ENCODE measurements at regions not wholly inside any gene's neighbourhood (a gene's known extent, or its start where the extent isn't known, plus 50 kb on each side); places are given as distances from the start of the nearest gene placed in this dataset.

GRCh38 chr2:13109516-13109915 lies 392.8 kb downstream of the TRIB2 start:
- DNase-seq: no peak

- no peak for DNase-seq
Observed at GRCh38 chr2:13110825-13111224, 394.1 kb downstream of the TRIB2 start.

GRCh38 chr2:13113002-13113401 lies 396.3 kb downstream of the TRIB2 start:
- no peak for DNase-seq

- DNase-seq: no peak
Observed at GRCh38 chr2:13114391-13114790, 397.7 kb downstream of the TRIB2 start.

- no peak for DNase-seq
Observed at GRCh38 chr2:13115643-13116042, 398.9 kb downstream of the TRIB2 start.

GRCh38 chr2:13121096-13121495 lies 404.4 kb downstream of the TRIB2 start:
- no peak for DNase-seq

- DNase-seq: no peak
Observed at GRCh38 chr2:13128139-13128538, 411.4 kb downstream of the TRIB2 start.

- DNase-seq: no peak
Observed at GRCh38 chr2:13135369-13135768, 418.6 kb downstream of the TRIB2 start.

GRCh38 chr2:13135856-13136255 lies 419.1 kb downstream of the TRIB2 start:
- no peak for DNase-seq

- no peak for DNase-seq
Observed at GRCh38 chr2:13137679-13138078, 420.9 kb downstream of the TRIB2 start.

- no peak for DNase-seq
Observed at GRCh38 chr2:13141315-13141714, 424.6 kb downstream of the TRIB2 start.

- DNase-seq: no peak
Observed at GRCh38 chr2:13143451-13143850, 426.7 kb downstream of the TRIB2 start.

GRCh38 chr2:13156916-13157315 lies 440.2 kb downstream of the TRIB2 start:
- no peak for DNase-seq

GRCh38 chr2:13158466-13158865 lies 441.7 kb downstream of the TRIB2 start:
- DNase-seq: no peak

GRCh38 chr2:13180729-13181128 lies 464.0 kb downstream of the TRIB2 start:
- DNase-seq: no peak

- no peak for DNase-seq
Observed at GRCh38 chr2:13193075-13193474, 476.3 kb downstream of the TRIB2 start.

GRCh38 chr2:13193900-13194299 lies 477.2 kb downstream of the TRIB2 start:
- no peak for DNase-seq

GRCh38 chr2:13195270-13195669 lies 478.5 kb downstream of the TRIB2 start:
- DNase-seq: no peak

GRCh38 chr2:13197248-13197647 lies 480.5 kb downstream of the TRIB2 start:
- no peak for DNase-seq

GRCh38 chr2:13201924-13202323 lies 485.2 kb downstream of the TRIB2 start:
- no peak for DNase-seq

- no peak for DNase-seq
Observed at GRCh38 chr2:13212115-13212514, 495.4 kb downstream of the TRIB2 start.

- no peak for DNase-seq
Observed at GRCh38 chr2:13218205-13218604, 501.5 kb downstream of the TRIB2 start.

- DNase-seq: no peak
Observed at GRCh38 chr2:13227578-13227977, 510.8 kb downstream of the TRIB2 start.

- DNase-seq: no peak
Observed at GRCh38 chr2:13230221-13230620, 513.5 kb downstream of the TRIB2 start.

GRCh38 chr2:13240061-13240460 lies 523.3 kb downstream of the TRIB2 start:
- no peak for DNase-seq

Measured in activated CD8-positive, alpha-beta memory T cell treated with anti-CD3 and anti-CD28 coated beads, Interleukin-2, amount 50 U/mL, for 48 hours (primary cell).